Choroid plexus epithelial cell (primary cell): ENCODE measurements at regions not wholly inside any gene's neighbourhood (a gene's known extent, or its start where the extent isn't known, plus 50 kb on each side); places are given as distances from the start of the nearest gene placed in this dataset.
"Not testable (repeated sequence)": the region's sequence is repeated elsewhere in the genome, so short reads cannot be mapped to it uniquely, and the experiment has no call there.

Source experiments
- DNase-seq: peaks from one replicate; pipeline ENCODE4 v3.0.0-alpha.2; 2010; ENCODE audit warnings: low read depth
- H3K4me3 ChIP-seq: 2 replicates; pipeline ENCODE4 v1.5.1; 2011; ENCODE audit warnings: low read depth, mild to moderate bottlenecking, control low read depth, low read length, moderate library complexity
- TF ChIP-seq, protein P1 (sequence below): conservative IDR thresholded peaks from 2 replicates; pipeline ENCODE4 v1.5.1; 2011; ENCODE audit warnings: low read depth, mild to moderate bottlenecking, control low read depth, inconsistent platforms, low read length, moderate library complexity

DNA sequence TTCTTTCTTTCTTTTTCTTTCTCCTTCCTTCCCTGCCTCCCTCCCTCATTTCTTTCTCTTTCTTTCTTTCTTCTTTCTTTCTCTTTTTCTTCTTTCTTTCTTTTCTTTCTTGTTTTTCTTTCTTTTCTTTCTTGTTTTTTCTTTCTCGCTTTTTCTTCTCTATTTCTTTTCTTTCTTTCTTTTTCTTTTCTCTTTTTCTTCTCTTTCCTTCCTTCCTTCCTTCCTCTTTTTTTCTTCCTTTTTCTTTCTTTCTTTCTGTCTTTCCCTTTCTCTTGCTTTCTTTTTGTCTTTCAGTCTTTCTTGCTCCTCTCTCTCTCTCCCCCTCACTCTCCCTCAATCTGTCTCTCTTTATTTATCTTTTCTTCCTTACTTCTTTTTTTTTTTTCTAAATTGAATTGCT lies 472.0 kb upstream of the CHRM3 start:
- TF ChIP-seq, protein P1, sequence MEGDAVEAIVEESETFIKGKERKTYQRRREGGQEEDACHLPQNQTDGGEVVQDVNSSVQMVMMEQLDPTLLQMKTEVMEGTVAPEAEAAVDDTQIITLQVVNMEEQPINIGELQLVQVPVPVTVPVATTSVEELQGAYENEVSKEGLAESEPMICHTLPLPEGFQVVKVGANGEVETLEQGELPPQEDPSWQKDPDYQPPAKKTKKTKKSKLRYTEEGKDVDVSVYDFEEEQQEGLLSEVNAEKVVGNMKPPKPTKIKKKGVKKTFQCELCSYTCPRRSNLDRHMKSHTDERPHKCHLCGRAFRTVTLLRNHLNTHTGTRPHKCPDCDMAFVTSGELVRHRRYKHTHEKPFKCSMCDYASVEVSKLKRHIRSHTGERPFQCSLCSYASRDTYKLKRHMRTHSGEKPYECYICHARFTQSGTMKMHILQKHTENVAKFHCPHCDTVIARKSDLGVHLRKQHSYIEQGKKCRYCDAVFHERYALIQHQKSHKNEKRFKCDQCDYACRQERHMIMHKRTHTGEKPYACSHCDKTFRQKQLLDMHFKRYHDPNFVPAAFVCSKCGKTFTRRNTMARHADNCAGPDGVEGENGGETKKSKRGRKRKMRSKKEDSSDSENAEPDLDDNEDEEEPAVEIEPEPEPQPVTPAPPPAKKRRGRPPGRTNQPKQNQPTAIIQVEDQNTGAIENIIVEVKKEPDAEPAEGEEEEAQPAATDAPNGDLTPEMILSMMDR: no peak
- DNase-seq: no peak
- H3K4me3 ChIP-seq: no peak overlapping the region

DNA sequence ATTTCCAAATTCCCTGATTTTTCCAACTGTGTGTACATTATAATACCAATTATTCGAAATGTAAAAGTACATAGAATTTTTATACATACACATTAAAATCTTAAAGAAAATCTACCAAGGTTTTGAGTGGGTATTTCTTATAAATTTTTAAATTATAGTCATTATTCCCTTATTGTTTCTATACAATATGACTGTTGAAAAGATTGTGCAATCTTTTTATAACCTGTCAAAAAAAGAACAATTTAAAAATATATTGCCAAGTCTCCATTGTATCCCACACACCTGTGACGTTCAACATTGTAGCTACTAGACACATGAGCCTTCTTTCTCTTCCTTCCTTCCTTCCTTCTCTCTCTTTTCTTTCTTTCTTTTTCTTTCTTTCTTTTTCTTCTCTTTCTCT lies 473.2 kb upstream of the CHRM3 start:
- no peak overlapping the region for H3K4me3 ChIP-seq
- TF ChIP-seq, protein P1: no peak
- DNase-seq: no peak

DNA sequence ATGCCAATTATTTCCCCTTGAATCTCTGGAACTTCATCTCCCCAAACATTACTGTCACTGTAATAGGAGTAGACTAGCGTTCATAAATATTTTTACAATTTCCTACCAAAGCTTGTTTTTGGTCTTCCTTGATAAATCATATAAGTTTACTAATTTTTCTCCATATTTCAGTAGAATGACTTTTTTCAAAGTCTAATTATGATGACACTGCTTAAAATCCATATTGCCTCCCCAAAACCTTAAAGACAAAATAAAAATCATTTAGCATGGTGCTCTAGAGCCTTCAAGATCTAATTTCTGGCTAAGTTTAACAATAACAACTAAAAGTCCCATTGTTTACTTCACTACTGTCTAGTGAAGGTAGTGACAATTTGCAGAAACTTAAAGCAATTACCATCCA lies 474.2 kb upstream of the CHRM3 start:
- no peak for DNase-seq
- TF ChIP-seq, protein P1: no peak
- H3K4me3 ChIP-seq: no peak overlapping the region

DNA sequence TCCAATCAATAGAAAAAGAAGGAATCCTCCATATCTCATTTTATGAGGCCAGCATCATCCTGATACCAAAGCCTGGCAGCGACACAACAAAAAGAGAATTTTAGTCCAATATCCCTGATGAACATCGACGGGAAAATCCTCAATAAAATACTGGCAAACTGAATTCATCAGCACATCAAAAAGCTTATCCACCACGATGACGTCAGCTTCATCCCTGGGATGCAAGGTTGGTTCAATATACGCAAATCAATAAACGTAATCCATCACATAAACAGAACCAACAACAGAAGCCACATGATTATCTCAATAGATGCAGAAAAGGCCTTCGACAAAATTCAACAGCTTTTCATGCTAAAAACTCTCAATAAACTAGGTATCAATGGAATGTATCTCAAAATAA lies 483.6 kb upstream of the CHRM3 start:
- DNase-seq, H3K4me3 ChIP-seq: not testable (repeated sequence)

DNA sequence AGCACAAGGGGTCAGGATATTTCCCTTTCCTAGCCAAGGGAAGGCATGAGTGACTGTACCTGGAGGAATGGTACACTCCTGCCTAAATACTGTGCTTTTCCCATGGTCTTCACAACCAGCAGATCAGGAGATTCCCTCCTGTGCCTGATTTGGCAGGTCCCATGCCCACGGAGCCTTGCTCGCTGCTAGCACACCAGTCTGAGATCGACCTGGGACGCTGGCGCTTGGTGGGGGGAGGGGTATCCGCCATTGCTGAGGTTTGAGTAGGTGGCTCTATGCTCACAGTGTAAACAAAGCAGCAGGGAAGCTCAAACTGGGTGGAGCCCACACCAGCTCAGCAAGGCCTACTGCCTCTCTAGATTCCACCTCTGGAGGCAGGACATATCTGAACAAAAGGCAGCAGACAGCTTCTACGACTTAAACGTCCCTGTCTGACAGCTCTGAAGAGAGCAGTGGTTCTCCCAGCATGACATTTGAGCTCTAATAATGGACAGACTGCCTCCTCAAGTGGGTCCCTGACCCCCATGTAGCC lies 486.0 kb upstream of the CHRM3 start:
- no peak overlapping the region for H3K4me3 ChIP-seq
- TF ChIP-seq, protein P1: no peak
- DNase-seq: no peak

DNA sequence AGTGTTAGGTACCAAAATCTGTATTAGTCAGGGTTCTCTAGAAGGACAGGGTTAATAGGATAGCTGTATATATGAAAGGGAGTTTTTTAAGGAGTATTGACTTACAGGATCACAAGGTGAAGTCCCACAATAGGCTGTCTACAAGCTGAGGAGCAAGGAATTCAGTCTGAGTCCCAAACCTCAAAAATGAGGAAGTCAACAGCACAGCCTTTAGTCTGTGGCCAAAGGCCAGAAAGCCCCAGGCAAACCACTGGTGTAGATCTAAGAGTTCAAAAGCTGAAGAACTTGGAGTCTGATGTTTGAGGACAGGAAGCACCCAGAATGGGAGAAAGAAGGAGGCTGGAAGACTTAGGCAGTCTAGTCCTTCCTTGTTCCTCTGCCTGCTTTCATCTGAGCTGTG lies 487.5 kb upstream of the CHRM3 start:
- DNase-seq: no peak
- TF ChIP-seq, protein P1: no peak
- H3K4me3 ChIP-seq: no peak overlapping the region

DNA sequence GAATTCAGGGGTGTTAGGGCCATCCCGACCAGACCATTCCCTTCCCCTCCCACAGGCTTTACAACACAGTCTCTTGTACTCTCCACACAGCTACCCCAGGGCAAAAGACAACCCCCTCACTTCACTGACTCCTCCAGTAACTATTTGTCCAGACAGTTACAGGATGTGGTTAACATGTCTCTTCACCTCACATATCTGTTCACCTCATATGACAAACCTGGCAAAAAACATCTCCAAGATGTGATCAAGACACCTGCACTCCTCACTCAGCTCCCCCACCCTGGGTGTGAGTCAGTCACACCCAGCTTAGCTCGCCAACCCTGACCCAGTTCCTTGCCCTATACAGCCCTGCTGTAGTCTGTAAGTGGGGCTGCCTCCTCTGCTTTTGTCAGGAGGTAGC lies 490.5 kb upstream of the CHRM3 start:
- DNase-seq: no peak
- TF ChIP-seq, protein P1: no peak
- no peak overlapping the region for H3K4me3 ChIP-seq

DNA sequence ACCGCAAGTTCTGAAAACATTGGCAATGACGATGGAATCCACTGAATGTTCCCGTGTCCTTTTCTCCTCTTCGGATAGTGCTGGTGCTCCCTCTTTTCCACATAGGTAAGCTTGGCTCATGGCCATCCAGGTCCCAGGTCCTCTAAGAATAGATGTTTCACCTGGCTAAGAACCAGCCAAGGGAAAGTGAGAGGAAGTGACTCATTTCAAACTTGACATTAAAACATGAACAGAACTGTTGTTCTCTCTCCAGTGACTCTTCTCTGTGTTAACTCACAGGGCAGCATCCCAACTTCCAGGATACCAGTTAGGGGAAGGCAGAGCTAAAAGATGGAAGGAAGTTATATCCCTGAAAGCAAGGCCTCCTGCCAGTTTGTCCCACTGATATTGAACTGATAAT lies 493.8 kb upstream of the CHRM3 start:
- TF ChIP-seq, protein P1: no peak
- DNase-seq: no peak
- H3K4me3 ChIP-seq: no peak overlapping the region
